Activated CD8-positive, alpha-beta memory T cell treated with anti-CD3 and anti-CD28 coated beads, Interleukin-2, amount 50 U/mL, for 24 hours (primary cell): ENCODE measurements at regions not wholly inside any gene's neighbourhood (a gene's known extent, or its start where the extent isn't known, plus 50 kb on each side); places are given as distances from the start of the nearest gene placed in this dataset.

Experiments
- DNase-seq: peaks from one replicate; pipeline ENCODE4 v3.0.0-alpha.2; 2020; ENCODE audit errors: extremely low read depth

DNA sequence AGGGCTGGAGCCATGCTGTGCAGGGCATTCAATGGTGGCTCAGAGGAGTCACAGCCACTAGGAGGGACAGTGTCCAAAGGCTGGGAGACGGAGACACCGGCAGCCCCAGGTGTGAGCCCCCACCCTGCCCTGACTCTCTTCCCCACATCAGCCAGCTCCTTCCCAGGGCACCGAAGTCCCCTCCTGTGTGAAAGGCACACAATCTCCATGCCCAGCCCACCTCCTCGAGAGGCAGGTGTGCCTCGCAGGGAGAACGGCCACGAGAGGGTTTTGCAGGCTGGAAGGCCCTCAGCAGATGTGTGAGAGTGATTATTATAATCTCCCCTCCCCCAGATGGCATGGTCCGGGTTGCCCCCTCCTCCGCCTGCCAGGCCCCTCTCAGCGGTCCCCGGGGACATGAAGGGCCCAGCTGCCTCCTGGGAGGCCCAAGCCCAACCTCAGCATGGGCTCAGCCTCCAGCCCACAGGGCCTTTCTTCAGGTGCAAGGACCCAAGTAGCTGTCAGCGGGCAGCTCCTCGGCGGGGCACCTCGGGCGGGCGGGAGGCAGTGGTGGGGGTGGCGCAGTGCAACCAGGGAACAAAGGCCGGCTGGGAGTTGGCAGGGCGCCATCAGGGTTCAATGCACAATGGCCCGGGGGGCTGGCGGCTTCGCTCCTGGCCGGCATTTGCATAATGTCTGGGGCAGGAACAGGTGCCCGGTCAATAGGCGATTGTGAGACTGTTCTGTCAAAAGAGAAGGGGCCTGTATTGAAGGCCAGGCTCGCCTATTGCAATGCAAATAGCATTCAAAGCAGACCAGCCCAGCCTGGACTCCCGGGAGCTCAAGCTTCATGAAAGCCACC lies 155.3 kb upstream of the ZMIZ1 start:
- no peak for DNase-seq

- no peak for DNase-seq
Measured at GRCh38 chr10:78914060-78914378, 154.7 kb upstream of the ZMIZ1 start.

DNA sequence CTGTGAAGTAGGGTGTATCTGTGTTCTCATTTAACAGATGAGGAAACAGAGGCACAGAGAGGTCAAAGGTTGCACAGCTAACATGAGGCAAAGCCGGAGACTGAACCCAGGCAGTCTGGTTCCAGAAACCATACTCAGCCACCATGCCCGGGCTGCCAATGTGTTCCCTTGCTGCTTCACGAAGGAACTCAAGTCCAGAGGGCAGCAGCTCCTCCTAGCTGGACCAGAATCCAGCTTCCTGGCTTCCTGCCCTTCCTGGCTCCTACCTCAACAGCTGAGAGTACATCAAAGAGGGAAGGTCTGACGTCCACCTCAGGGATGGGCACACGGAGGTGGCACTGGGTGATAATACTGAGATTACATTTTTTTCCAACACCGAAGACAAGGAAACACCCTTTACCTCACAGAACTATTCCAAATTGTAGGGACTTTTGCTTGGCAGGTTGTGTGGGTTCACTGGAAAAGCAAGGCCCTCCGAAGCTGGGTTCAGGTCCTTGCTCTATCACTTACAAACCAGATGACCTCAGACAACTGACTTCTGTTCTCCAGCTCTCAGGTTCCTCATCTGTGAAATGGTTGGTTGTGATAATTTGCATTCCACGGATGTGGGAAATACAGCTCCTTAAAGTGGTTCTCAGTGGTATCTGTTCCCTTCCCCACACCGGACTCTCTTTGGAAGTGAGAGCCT lies 154.1 kb upstream of the ZMIZ1 start:
- no peak for DNase-seq

DNA sequence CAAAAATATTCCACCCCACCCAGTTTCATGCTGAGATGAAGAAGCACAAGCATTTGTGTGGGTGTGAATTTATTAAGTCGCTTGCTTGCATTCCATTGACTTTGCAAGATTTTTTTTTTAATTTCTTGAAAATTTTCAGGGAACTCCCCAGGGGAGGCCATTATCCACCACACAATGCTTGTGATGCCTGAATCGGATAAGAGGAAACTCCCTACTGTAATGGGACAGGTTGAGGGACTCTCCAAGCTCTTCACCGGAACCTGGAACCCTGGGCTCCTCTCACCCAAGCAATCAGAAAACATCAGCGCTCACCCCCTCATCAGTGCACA lies 153.6 kb upstream of the ZMIZ1 start:
- DNase-seq = no peak

DNA sequence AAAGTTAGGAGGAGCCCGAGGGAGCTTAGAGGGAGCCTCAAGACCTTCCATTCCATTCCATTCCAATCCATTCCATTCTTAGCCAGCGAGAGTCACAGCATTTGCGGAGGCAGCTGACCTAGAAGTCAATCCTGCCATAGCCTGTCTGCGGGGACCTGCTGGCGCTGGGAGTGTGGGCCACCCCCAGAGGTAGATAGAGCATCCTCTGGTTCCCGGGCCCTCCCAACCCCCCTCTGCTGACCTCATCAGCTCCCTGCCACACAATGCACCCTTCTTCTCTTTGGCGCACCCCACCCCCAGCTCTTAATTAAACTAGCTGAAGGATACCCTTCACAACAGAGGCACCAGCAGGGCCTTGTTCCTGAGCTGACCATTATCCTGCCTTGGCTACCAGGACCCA lies 152.5 kb upstream of the ZMIZ1 start:
- DNase-seq = no peak

GRCh38 chr10:78919181-78919966 lies 149.4 kb upstream of the ZMIZ1 start:
- DNase-seq = no peak

DNA sequence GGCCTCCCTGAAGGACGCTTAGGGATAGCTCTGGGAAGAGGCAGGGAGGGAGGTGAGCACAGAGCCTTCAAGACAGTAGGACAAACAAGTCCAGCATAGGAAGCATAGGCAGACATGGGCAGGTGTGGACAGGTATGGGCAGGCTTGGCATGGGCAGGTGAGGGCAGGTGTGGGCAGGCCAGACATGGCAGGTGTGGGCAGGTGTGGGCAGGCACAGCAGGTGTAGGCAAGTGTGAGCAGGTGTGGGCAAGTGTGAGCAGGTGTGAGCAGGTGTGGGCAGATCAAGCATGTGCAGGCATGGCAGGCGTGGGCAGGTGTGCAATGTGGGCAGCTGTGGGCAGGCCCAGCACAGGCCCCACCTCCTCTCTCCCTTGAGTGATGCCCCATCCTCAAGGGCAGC lies 148.8 kb upstream of the ZMIZ1 start:
- no peak for DNase-seq

DNA sequence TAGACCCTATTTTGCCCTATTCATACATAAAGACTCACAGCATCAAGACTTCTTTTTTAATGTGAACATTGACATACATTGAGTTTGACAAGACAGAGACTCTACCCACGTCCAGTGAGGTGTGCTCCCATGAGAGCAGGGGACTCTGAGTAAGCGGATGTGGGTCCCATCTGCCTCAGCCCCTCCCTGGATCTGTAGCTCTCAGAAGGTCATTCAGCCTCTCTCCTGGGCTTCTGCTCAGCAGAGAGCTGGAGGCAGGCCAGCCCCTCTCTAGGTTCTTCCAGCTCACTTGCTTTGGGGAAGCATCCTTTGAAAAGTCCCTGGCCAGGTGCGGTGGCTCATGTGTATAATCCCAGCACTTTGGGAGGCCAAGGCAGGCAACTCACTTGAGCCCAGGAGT lies 146.9 kb upstream of the ZMIZ1 start:
- no peak for DNase-seq

DNA sequence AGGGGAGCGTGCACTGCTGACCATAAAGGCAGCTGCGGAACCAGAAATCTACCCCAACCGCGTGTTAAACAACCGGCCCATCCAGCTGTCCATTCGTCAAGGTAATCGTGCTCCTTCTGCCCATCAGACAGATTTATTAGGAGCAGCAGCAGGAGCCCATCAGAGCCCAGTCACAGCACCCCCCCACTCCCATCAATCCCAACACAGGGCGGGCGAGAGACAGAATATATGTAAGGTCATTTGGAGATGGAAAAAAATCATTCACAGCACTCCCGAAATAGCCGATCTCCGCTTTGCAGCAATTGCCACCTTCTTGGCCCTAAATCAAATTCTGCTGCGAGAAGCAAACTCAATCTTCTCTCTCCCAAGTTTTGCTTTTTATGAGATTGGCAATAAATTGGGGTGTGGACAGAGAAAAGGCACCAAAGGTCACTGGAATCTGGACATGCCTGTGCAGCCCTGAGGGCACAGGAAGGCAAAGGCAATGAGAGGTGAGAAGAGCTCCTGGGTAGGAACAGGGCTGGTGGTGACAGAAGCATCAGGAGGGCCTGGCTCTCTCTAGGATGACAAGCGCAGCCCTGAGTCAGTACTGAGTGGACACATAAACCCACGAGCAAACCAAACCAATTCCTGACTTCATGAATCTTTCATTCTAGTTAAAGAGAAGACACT lies 145.0 kb upstream of the ZMIZ1 start:
- no peak for DNase-seq

DNA sequence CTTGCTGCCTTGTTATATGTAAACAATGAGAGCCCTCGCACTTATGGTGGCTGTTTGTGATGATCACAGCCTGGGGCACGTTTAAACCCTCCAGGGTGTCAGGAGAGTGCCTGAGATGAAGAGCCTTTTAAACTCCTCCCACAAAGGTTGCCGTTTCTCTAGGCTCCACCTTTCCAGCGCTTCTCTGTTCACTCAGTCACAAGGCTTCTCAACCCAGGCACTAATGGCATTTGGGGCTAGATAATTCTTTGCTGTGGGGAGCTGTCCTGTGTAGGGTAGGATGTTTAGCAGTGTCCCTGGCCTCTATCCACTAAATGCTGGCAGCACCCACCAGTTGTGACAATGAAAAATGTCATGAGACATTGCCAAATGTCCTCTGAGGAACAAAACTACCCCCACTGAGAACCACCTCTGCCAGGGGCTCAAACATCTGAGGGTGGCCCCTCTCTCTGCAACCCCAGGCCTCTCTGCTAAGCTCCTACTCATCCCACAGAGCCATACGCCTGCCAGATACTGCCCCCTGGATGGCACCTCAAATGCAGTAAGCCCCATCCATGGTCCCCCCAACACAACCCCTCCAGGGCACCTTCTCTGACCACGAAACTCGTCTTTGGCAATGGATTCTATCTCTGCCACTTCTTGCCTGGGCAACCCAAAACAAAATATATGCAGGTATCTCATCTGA lies 144.3 kb upstream of the ZMIZ1 start:
- no peak for DNase-seq

GRCh38 chr10:78925275-78925674 lies 143.5 kb upstream of the ZMIZ1 start:
- no peak for DNase-seq

DNA sequence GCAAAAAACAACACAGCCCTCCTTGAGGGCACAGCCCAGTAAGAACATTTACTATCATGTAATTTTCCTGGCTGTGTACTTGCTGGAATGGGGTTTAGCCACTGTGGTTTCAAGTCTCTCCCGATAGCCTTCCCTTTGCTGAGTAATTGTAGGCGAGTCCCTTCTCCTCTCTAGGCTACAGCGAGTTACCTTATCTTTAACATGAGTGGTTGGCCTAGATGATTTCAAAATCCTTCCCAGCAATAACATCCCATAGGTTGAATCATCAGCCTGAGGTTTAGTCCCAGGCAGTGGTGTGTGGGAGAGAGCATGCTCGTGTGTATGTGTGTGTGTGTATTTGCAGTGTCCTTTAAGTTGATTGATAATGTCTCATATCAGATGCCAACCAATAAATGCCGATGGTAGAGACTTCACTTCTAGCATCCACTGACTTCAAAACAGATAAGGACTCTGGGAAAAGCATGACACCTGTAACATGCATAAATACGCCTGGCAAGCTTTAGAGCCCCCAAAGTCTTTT lies 142.9 kb upstream of the ZMIZ1 start:
- no peak for DNase-seq

- no peak for DNase-seq
Measured at GRCh38 chr10:78927257-78927995, 141.3 kb upstream of the ZMIZ1 start.

- no peak for DNase-seq
Measured at GRCh38 chr10:78928330-78928729, 140.4 kb upstream of the ZMIZ1 start.

GRCh38 chr10:78929541-78929940 lies 139.2 kb upstream of the ZMIZ1 start:
- no peak for DNase-seq

GRCh38 chr10:78931321-78932053 lies 137.3 kb upstream of the ZMIZ1 start:
- no peak for DNase-seq

- DNase-seq = no peak
Measured at GRCh38 chr10:78932054-78932386, 136.7 kb upstream of the ZMIZ1 start.

DNA sequence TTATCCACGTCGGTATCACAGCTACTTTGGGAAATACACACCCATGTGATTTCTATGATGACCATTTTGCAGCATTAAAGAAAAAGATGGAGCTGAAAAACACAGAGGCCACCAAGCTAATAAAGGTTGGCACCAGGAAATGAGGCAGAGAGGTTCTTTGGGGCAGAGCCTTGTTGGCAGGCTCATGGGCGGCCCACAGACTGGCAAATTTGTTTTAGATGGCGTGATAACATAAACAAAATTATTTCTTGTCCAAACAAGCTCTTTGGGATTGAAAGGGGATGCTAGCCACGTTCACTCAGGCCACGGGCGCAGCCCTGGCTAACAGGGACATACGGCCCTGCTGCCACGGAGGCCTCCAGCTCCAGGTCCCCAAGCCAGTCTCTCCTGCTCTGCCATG lies 135.9 kb upstream of the ZMIZ1 start:
- DNase-seq = no peak

- DNase-seq = no peak
Measured at GRCh38 chr10:78933828-78934531, 134.8 kb upstream of the ZMIZ1 start.

DNA sequence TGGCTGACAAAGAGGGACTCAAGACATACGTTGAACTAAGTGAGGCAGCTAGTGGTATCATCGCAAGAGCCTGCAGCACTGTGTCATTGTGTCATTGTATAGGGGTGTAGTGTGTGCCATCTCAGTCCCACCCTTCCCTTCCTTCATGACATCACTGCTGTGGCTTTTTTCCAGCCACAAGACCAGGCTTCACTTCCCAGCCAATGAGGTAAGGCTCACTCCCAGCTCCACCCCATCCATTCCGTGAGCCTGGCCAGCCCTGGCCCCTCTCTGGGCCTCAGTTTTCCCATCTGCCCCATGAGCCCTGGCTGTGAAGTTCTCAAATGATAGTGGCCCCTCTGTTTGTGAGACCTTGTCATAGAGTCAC lies 134.3 kb upstream of the ZMIZ1 start:
- no peak for DNase-seq
